Panc1 (cell line): ENCODE measurements at regions not wholly inside any gene's neighbourhood (a gene's known extent, or its start where the extent isn't known, plus 50 kb on each side); places are given as distances from the start of the nearest gene placed in this dataset.

Source experiments
- ATAC-seq: fragments of 200-7000 bp; cut with Tn5 transposase; 2 replicates; pipeline ENCODE4 v1.9.1; 2020; ENCODE audit warnings: mild to moderate bottlenecking, moderate library complexity
- BruUV-seq: library from RNA; stranded (reverse); fragments of 400-500 nt; replicated peaks from 2 replicates; lab custom pipeline; 2021; lab: Mats Ljungman, UMichigan
- CTCF ChIA-PET: fragments of 300-600 bp; sonication (Branson Sonifier 250); formaldehyde crosslinking; loops from one replicate; lab custom pipeline; 2022; ENCODE audit warnings: antibody characterized with exemption; lab: Charles Lee
- POLR2A ChIA-PET: fragments of 300-600 bp; sonication (Branson Sonifier 250); formaldehyde crosslinking; loops from one replicate; lab custom pipeline; 2022; ENCODE audit warnings: antibody characterized with exemption; lab: Charles Lee
- DNase-seq: peaks from one replicate; pipeline ENCODE4 v3.0.0-alpha.2; 2010; ENCODE audit warnings: low read depth, low spot score
- H3K27ac ChIP-seq: 2 replicates; pipeline ENCODE4 v1.5.1; 2011; ENCODE audit warnings: mild to moderate bottlenecking, low read length, inconsistent platforms
- H3K27me3 ChIP-seq: fragments of 200-500 bp; sonication (Bioruptor generic); 2 replicates; pipeline ENCODE4 v1.6.0; 2014; ENCODE audit warnings: low read length, inconsistent platforms; ENCODE audit not compliant: control insufficient read depth, insufficient read depth
- H3K36me3 ChIP-seq: fragments of 200-500 bp; sonication (Bioruptor generic); 2 replicates; pipeline ENCODE4 v1.5.1; 2014; ENCODE audit warnings: inconsistent platforms, mild to moderate bottlenecking, low read length, moderate library complexity; ENCODE audit not compliant: control insufficient read depth, insufficient read depth
- H3K4me1 ChIP-seq: 2 replicates; pipeline ENCODE4 v1.5.1; 2011; ENCODE audit warnings: inconsistent platforms, mild to moderate bottlenecking, low read length, moderate library complexity; ENCODE audit not compliant: control insufficient read depth, insufficient read depth
- H3K4me3 ChIP-seq, 2 experiments: 2 replicates each; pipeline ENCODE4 v1.5.1; 2011 to 2012; ENCODE audit warnings: low read depth in 2 of 2, low read length in 2 of 2, mild to moderate bottlenecking in 2 of 2, inconsistent platforms in 1 of 2, moderate library complexity in 1 of 2
- H3K9me3 ChIP-seq: fragments of 200-500 bp; sonication (Bioruptor generic); 2 replicates; pipeline ENCODE4 v1.5.1; 2014; ENCODE audit warnings: low read depth, mild to moderate bottlenecking, inconsistent platforms, low read length, moderate library complexity; ENCODE audit not compliant: control insufficient read depth, insufficient read depth
- CTCF ChIP-seq: fragments of 450-650 bp; IDR thresholded peaks from 2 replicates; pipeline ENCODE4 v1.5.1; 2017; ENCODE audit warnings: mild to moderate bottlenecking
- POLR2AphosphoS5 ChIP-seq: IDR thresholded peaks from 2 replicates; pipeline ENCODE4 v1.6.1; 2012; ENCODE audit warnings: mild to moderate bottlenecking, low read depth, low read length, moderate library complexity
- REST ChIP-seq, 2 experiments: IDR thresholded peaks; 2 replicates each; pipeline ENCODE4 v1.6.1; 2011 to 2012; ENCODE audit warnings: low read depth in 2 of 2, control low read depth in 1 of 2, low read length in 1 of 2, mild to moderate bottlenecking in 1 of 2, moderate library complexity in 1 of 2; ENCODE audit not compliant: insufficient read depth in 1 of 2
- SIN3A ChIP-seq: IDR thresholded peaks from 2 replicates; pipeline ENCODE4 v1.6.1; 2012; ENCODE audit warnings: low read depth, mild to moderate bottlenecking, low read length, moderate library complexity, borderline replicate concordance; ENCODE audit not compliant: insufficient read depth
- TCF7L2 ChIP-seq: IDR thresholded peaks from 2 replicates; pipeline ENCODE4 v1.6.1; 2011; ENCODE audit warnings: mild to moderate bottlenecking, low read depth, low read length, inconsistent platforms
- in situ Hi-C: cut with HindIII; loops from 2 replicates; pipeline ENCODE4 v1.10.0; 2016; ENCODE audit warnings: low sequenced_read_pairs, low pct_unique_long_range_greater_than_20kb
- intact Hi-C: fragments of 100-400 bp; cut with micrococcal nuclease; formaldehyde crosslinking; loops from one replicate; pipeline ENCODE4 v1.10.0; 2022; ENCODE audit not compliant: unreplicated experiment

- DNase-seq = no peak
- no peaks in the 10 kb centered on the region for H3K4me1 ChIP-seq
- no TSS peak for BruUV-seq
- H3K4me3 ChIP-seq = no peak overlapping the region
- no peaks in the 10 kb centered on the region for H3K36me3 ChIP-seq
- no peak for TF ChIP-seq TCF7L2
- TF ChIP-seq SIN3A = no peak
- no peak for TF ChIP-seq POLR2AphosphoS5
- TF ChIP-seq REST (IDR thresholded peaks at IDR 0.05; ENCODE audit: insufficient read depth in 1 of 2, low read depth in 2 of 2, low read length in 1 of 2) = no peak
- no peak for TF ChIP-seq CTCF
- in situ Hi-C loops = no loop called here
- no peaks in the 10 kb centered on the region for H3K27me3 ChIP-seq
- POLR2A ChIA-PET = no interaction called here
- CTCF ChIA-PET = no interaction called here
- H3K27ac ChIP-seq = no peak overlapping the region
- intact Hi-C loops = no loop called here
- no peak for ATAC-seq
- no peaks in the 10 kb centered on the region for H3K9me3 ChIP-seq
These were observed 106.5 kb downstream of the QRSL1 start for GRCh38 chr6:106735828-106736227.

- Histone ChIP-seq H3K4me3 (no peak overlapping the region), H3K9me3 (no peaks in the 10 kb centered on the region), H3K4me1 (no peaks in the 10 kb centered on the region), H3K36me3 (no peaks in the 10 kb centered on the region), H3K27ac (no peak overlapping the region), H3K27me3 (no peaks in the 10 kb centered on the region)
- TF ChIP-seq TCF7L2 (no peak), CTCF (no peak), SIN3A (no peak), POLR2AphosphoS5 (no peak), REST (IDR thresholded peaks at IDR 0.05; ENCODE audit: insufficient read depth in 1 of 2, low read depth in 2 of 2, low read length in 1 of 2) (no peak)
- ChIA-PET CTCF (no interaction called here), POLR2A (no interaction called here)
- no peak for DNase-seq
- BruUV-seq = no TSS peak
- ATAC-seq = no peak
- intact Hi-C loops (no loop called here), in situ Hi-C loops (no loop called here)
These were observed 105.8 kb downstream of the QRSL1 start for GRCh38 chr6:106735136-106735633.
